ELR (cell line): ENCODE measurements at regions not wholly inside any gene's neighbourhood (a gene's known extent, or its start where the extent isn't known, plus 50 kb on each side); places are given as distances from the start of the nearest gene placed in this dataset.
"Not testable (repeated sequence)": the region's sequence is repeated elsewhere in the genome, so short reads cannot be mapped to it uniquely, and the experiment has no call there.

Experiments used
- DNase-seq: peaks from one replicate; pipeline ENCODE4 v3.0.0-alpha.2; 2015; ENCODE audit warnings: low read depth

GRCh38 chr10:105644091-105644490 lies 1003.0 kb downstream of the SORCS3 start:
- no peak for DNase-seq

GRCh38 chr10:105643660-105644059 lies 1002.6 kb downstream of the SORCS3 start:
- no peak for DNase-seq

DNA sequence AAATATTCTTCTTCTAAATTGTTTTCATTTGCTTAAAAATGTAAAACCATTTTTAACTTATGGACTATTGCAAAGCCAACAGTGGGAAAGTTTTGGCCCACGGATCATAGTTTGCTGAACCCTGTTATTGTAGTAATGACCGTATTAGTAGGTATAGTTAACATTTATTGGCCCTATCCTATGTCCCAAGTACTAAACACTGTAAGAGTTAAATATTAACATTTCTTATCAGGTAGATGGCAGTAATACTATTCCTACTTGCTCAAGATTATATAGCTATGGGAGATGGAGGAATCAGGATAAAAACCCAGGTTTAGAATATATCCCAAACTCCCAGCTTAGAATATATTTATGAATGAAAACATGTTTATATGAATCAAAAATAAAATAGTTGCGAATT lies 993.2 kb downstream of the SORCS3 start:
- no peak for DNase-seq

GRCh38 chr10:105615715-105616365 lies 974.8 kb downstream of the SORCS3 start:
- no peak for DNase-seq

DNA sequence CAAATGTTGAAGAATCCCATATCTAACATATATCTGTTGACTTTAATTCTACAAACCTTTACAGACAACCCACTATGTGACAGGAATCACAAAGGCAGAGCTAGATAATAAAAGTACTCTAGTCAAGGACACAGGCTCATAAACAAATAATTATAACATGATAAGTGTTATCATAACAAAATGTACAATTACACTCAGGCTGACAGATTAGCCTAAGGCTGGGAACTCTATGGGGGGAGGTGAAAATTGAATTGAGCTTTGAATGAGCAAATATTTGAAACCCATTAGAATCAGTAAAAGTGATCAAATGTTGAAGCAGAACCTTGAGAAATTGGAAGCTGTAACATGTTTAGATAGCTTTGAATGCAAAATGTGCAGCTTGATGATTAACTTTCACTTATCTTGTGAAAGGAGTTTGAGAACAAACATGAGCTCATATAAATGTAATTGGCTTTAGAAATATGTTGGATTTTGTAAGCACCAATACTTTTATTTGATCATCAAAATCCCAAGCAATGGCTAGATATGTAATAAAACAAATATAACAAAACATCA lies 970.2 kb downstream of the SORCS3 start:
- DNase-seq, result no peak

GRCh38 chr10:105609451-105609850 lies 968.4 kb downstream of the SORCS3 start:
- no peak for DNase-seq

- no peak for DNase-seq
Observed at GRCh38 chr10:105605918-105606317, 964.8 kb downstream of the SORCS3 start.

DNA sequence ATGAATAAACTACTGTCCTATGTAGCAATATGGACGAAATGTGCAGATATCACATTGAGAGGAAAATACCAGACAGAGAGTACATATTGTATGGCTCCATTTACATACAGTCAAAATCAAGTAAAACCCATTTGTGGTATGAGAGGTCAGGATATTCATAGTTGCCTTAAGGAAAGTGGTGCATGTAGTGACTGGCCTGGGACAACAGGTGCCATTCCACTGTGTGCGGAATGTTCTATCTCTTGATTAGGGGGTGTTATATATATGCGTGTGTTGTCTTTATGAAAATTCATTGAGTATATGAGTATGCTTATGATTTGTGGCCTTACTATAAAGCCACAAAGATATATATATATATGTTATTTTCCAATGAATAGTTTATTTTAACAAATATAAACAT lies 964.0 kb downstream of the SORCS3 start:
- no peak for DNase-seq

- no peak for DNase-seq
Observed at GRCh38 chr10:105598207-105598606, 957.1 kb downstream of the SORCS3 start.

DNA sequence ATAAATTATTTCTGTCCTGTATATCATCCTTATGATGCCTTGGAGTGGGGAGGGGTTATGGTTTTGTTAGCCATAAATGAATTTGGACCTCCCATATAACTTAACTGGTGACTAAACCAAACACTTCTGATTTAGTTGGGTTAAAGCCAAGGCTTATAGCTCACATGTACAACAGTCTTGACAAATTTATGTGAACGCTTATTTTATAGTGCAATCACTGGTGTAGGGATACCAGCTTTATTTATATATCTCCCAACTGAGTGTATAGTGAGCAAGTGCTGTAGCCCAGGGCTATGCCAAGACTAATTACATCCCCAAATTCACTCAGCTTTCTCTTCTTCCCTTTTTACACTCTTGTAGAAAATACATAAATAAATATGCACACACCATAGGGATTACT lies 956.2 kb downstream of the SORCS3 start:
- no peak for DNase-seq

DNA sequence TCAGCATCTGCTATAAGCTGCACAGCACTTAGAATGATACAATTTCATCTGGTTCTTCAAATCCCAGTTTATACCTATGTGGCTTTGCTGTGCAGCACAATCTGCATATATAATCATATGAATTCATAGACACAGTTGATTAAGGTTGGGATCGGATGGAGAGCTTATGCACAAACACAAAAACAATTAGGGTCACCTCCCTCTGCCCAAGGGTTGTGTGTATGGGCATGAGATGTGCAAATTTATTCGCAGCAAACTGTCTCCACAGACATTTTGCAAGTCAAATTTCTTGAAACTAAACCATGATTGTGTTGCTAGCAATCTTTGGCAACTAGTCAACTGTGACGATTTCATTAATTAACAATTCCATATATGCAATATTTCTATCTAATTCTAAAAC lies 955.7 kb downstream of the SORCS3 start:
- DNase-seq, result no peak

GRCh38 chr10:105594296-105594695 lies 953.2 kb downstream of the SORCS3 start:
- DNase-seq, result no peak

DNA sequence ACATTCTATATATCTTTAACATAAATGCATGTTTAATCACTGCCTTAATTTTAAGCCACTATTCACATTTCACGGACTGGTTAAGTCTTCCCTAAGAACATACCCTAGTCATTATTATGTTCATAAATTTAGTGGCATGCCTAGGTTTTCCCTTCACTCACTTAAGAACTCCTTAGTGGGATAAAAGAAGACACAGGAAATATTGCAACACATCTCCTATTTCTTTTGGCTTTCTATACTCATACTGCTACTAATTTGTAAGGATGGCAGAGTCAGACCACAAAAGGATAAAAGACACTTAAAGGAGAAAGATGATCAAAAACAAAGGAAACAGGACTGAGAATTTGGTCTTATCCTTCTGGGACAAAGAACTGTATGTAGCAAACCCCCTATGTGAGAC lies 951.4 kb downstream of the SORCS3 start:
- no peak for DNase-seq

- peak; percentile 73 for DNase-seq
Observed at GRCh38 chr10:105586451-105587098, 945.5 kb downstream of the SORCS3 start.

DNA sequence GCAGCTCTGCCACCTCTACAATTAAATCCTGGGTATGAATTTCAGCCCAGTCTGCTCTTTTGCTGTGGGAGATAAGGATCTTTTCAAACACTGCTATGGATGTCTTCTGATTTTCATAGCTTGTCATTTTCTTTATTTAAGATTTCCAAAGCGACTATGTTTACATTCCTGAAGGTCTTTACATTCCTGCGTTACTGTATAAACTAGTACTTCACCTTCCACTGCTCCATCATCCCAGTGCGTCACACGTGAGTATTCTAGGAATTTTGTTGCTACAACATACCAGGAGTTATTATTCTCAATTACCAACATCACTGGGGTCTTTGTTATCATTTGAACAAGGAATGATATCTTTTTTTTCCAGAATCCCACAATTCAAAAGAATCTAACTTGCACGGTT lies 944.7 kb downstream of the SORCS3 start:
- peak; percentile 90 for DNase-seq

DNA sequence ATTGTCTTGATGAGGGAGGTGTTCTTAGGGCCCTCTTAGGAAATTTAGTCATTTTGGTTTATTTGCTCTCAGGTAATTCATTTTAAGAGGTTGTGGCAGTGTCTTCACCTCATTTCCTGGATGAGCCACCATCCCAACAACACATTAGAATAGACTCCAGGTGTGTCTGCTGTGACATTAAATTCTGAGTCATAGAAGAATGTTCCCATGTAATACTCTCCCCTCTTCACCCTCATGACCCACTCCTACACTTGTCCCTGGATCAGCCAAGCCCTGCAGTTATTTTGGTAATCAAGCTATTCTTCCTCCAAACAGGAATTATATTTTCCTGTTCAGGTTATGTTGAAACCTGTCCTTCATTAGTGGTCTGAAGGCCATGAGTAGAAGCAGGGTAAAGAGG lies 944.1 kb downstream of the SORCS3 start:
- no peak for DNase-seq

DNA sequence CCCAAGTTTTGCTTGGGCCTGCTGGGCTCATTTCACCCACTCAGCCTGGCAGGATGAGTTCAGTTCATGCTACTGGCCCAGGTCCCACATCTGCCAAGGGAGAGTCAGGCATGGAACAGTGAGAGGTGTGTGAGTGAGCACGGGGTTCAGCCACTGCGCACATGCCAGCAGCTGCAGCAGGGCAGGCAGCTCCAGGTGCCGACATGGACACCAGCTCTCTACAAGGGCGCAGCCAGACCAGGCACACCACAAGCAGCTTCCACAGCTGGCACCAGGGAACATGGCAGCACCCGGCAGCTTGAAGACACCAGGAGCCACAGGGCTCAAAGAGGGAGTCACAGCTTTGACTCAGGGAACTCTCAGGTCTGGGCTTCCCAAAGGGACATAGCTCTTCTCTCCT lies 938.0 kb downstream of the SORCS3 start:
- DNase-seq, result no peak

- no peak for DNase-seq
Observed at GRCh38 chr10:105577865-105578607, 936.9 kb downstream of the SORCS3 start.

- DNase-seq, result no peak
Observed at GRCh38 chr10:105559333-105560097, 918.4 kb downstream of the SORCS3 start.

GRCh38 chr10:105550453-105550852 lies 909.4 kb downstream of the SORCS3 start:
- DNase-seq, result not testable (repeated sequence)

DNA sequence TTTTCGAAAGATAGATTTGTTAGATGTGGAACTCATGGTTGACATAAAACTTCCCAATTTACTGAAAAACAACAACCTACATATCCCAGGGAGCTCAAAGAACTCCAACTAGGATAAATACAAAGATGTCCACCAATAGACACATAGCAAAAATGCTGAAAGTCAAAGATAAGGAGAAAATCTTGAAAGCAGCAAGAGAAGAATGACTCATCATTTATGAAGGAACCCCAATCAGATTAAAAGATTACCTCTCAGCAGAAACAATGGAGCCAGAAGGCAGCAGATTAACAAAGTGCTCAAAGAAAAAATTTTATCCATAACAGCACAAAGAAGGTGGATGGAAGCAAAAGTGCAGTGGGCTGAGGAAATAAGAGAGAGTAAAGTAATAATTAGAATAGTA lies 908.6 kb downstream of the SORCS3 start:
- DNase-seq, result no peak

DNA sequence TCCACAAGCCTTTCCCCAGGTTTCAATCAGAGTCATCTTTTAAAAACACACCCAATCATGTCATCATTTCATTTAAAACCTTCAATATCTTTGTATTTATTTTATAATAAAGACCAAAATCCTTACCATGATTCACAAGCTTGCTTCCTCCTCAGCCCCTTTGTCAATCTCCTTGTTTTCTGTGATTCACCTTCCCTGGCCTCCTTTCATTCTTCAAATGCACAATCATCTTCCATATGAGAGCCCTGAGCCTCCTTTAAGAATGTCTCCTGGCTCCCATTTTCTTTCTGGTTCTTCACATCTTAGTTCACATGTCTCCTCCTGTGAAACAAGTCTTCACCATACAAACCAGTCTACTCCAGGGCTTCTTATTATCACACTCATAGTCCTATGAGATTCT lies 904.0 kb downstream of the SORCS3 start:
- peak; percentile 3 for DNase-seq
